ENCODE measurements at regions not wholly inside any gene's neighbourhood (a gene's known extent, or its start where the extent isn't known, plus 50 kb on each side); places are given as distances from the start of the nearest gene placed in this dataset.

GRCh38 chr2:6206882-6207281 is 514.7 kb downstream of the SOX11 start:
- no peak for DNase-seq (ENCODE audit: low spot score)

- DNase-seq (ENCODE audit: low spot score), result no peak
Measured at GRCh38 chr2:6211236-6211635, 519.1 kb downstream of the SOX11 start.

- DNase-seq (ENCODE audit: low spot score), result no peak
Measured at GRCh38 chr2:6212491-6212890, 520.3 kb downstream of the SOX11 start.

- no peak for DNase-seq (ENCODE audit: low spot score)
Measured at GRCh38 chr2:6213056-6213780, 521.0 kb downstream of the SOX11 start.

GRCh38 chr2:6214471-6214870 is 522.3 kb downstream of the SOX11 start:
- no peak for DNase-seq (ENCODE audit: low spot score)

- DNase-seq (ENCODE audit: low spot score), result no peak
Measured at GRCh38 chr2:6215053-6215452, 522.9 kb downstream of the SOX11 start.

GRCh38 chr2:6216234-6216633 is 524.0 kb downstream of the SOX11 start:
- DNase-seq (ENCODE audit: low spot score), result no peak

- DNase-seq (ENCODE audit: low spot score), result no peak
Measured at GRCh38 chr2:6218926-6219325, 526.7 kb downstream of the SOX11 start.

- DNase-seq (ENCODE audit: low spot score), result no peak
Measured at GRCh38 chr2:6219906-6220305, 527.7 kb downstream of the SOX11 start.

- no peak for DNase-seq (ENCODE audit: low spot score)
Measured at GRCh38 chr2:6222296-6222695, 530.1 kb downstream of the SOX11 start.

- no peak for DNase-seq (ENCODE audit: low spot score)
Measured at GRCh38 chr2:6224267-6224666, 532.1 kb downstream of the SOX11 start.

- DNase-seq (ENCODE audit: low spot score), result no peak
Measured at GRCh38 chr2:6228251-6228650, 536.1 kb downstream of the SOX11 start.

GRCh38 chr2:6231166-6231565 is 539.0 kb downstream of the SOX11 start:
- DNase-seq (ENCODE audit: low spot score), result no peak

GRCh38 chr2:6233993-6234392 is 541.8 kb downstream of the SOX11 start:
- DNase-seq (ENCODE audit: low spot score), result no peak

- DNase-seq (ENCODE audit: low spot score), result no peak
Measured at GRCh38 chr2:6234702-6235101, 542.5 kb downstream of the SOX11 start.

- no peak for DNase-seq (ENCODE audit: low spot score)
Measured at GRCh38 chr2:6236317-6236716, 544.1 kb downstream of the SOX11 start.

GRCh38 chr2:6237039-6237660 is 545.0 kb downstream of the SOX11 start:
- DNase-seq (ENCODE audit: low spot score), result no peak

- DNase-seq (ENCODE audit: low spot score), result no peak
Measured at GRCh38 chr2:6249557-6249956, 557.4 kb downstream of the SOX11 start.

GRCh38 chr2:6254441-6254840 is 562.3 kb downstream of the SOX11 start:
- DNase-seq (ENCODE audit: low spot score), result no peak

- DNase-seq (ENCODE audit: low spot score), result no peak
Measured at GRCh38 chr2:6264198-6264597, 572.0 kb downstream of the SOX11 start.

GRCh38 chr2:6281524-6281923 is 584.2 kb downstream of the CMPK2 start:
- no peak for DNase-seq (ENCODE audit: low spot score)

- no peak for DNase-seq (ENCODE audit: low spot score)
Measured at GRCh38 chr2:6283259-6283658, 582.4 kb downstream of the CMPK2 start.

GRCh38 chr2:6287406-6287805 is 578.3 kb downstream of the CMPK2 start:
- DNase-seq (ENCODE audit: low spot score), result no peak

- DNase-seq (ENCODE audit: low spot score), result no peak
Measured at GRCh38 chr2:6288791-6289190, 576.9 kb downstream of the CMPK2 start.
